SK-N-SH treated with all-trans-retinoic acid at 6 μM for 48 hours (cell line): ENCODE measurements at regions not wholly inside any gene's neighbourhood (a gene's known extent, or its start where the extent isn't known, plus 50 kb on each side); places are given as distances from the start of the nearest gene placed in this dataset.
"Not testable (repeated sequence)": the region's sequence is repeated elsewhere in the genome, so short reads cannot be mapped to it uniquely, and the experiment has no call there.

Experiments used
- ATAC-seq: fragments of 200-7000 bp; cut with Tn5 transposase; 3 replicates; pipeline ENCODE4 v1.9.1; 2020; ENCODE audit warnings: mild to moderate bottlenecking, moderate library complexity
- ARNTL ChIP-seq: fragments of 450-650 bp; formaldehyde crosslinking; IDR thresholded peaks from 2 replicates; pipeline ENCODE4 v1.5.0; 2020; ENCODE audit warnings: low read depth, mild to moderate bottlenecking, moderate library complexity, borderline replicate concordance
- CREB5 ChIP-seq: fragments of 250-450 bp; sonication (Bioruptor Pico); IDR thresholded peaks from 2 replicates; pipeline ENCODE4 v1.5.1; 2020; ENCODE audit warnings: low read depth, mild to moderate bottlenecking, moderate library complexity
- CSRNP3 ChIP-seq: fragments of 250-450 bp; sonication (Bioruptor Pico); IDR thresholded peaks from 2 replicates; pipeline ENCODE4 v1.5.1; 2021; ENCODE audit warnings: mild to moderate bottlenecking, moderate library complexity
- ESRRG ChIP-seq: fragments of 250-450 bp; sonication (Bioruptor Pico); IDR thresholded peaks from 2 replicates; pipeline ENCODE4 v1.6.1; 2021; ENCODE audit warnings: mild to moderate bottlenecking
- GLIS3 ChIP-seq: fragments of 250-450 bp; sonication (Bioruptor Pico); IDR thresholded peaks from 2 replicates; pipeline ENCODE4 v1.5.0; 2020; ENCODE audit warnings: mild to moderate bottlenecking, moderate library complexity
- ISL1 ChIP-seq: fragments of 250-450 bp; sonication (Bioruptor Pico); IDR thresholded peaks from 2 replicates; pipeline ENCODE4 v2.1.2; 2022; ENCODE audit warnings: mild to moderate bottlenecking, moderate library complexity
- OSR1 ChIP-seq: fragments of 250-450 bp; sonication (Bioruptor Pico); IDR thresholded peaks from 2 replicates; pipeline ENCODE4 v1.8.0; 2022; ENCODE audit warnings: moderate library complexity, mild to moderate bottlenecking, inconsistent platforms
- PATZ1 ChIP-seq: fragments of 250-450 bp; sonication (Bioruptor Pico); IDR thresholded peaks from 2 replicates; pipeline ENCODE4 v1.8.0; 2020; ENCODE audit warnings: mild to moderate bottlenecking, moderate library complexity, borderline replicate concordance
- POU6F1 ChIP-seq: fragments of 250-450 bp; sonication (Bioruptor Pico); IDR thresholded peaks from 2 replicates; pipeline ENCODE4 v1.8.0; 2021; ENCODE audit warnings: low read depth, mild to moderate bottlenecking, moderate library complexity, borderline replicate concordance
- PPARA ChIP-seq: fragments of 250-450 bp; sonication (Bioruptor Pico); IDR thresholded peaks from 2 replicates; pipeline ENCODE4 v1.5.0; 2020; ENCODE audit warnings: mild to moderate bottlenecking, borderline replicate concordance
- SNAI2 ChIP-seq: fragments of 250-450 bp; sonication (Bioruptor Pico); IDR thresholded peaks from 2 replicates; pipeline ENCODE4 v1.5.0; 2020; ENCODE audit warnings: mild to moderate bottlenecking, moderate library complexity
- TCF4 ChIP-seq: fragments of 250-450 bp; sonication (Bioruptor Pico); IDR thresholded peaks from 2 replicates; pipeline ENCODE4 v1.8.0; 2021; ENCODE audit warnings: mild to moderate bottlenecking, moderate library complexity, borderline replicate concordance
- TOX ChIP-seq: fragments of 250-450 bp; sonication (Bioruptor Pico); IDR thresholded peaks from 2 replicates; pipeline ENCODE4 v1.8.0; 2021; ENCODE audit warnings: mild to moderate bottlenecking, moderate library complexity, borderline replicate concordance
- ZC3H10 ChIP-seq: fragments of 250-450 bp; sonication (Bioruptor Pico); IDR thresholded peaks from 2 replicates; pipeline ENCODE4 v1.5.1; 2021; ENCODE audit warnings: mild to moderate bottlenecking, moderate library complexity
- ZFP3 ChIP-seq: fragments of 250-450 bp; sonication (Bioruptor Pico); IDR thresholded peaks from 2 replicates; pipeline ENCODE4 v1.5.0; 2020; ENCODE audit warnings: mild to moderate bottlenecking, moderate library complexity
- ZFP30 ChIP-seq: fragments of 450-650 bp; formaldehyde crosslinking; IDR thresholded peaks from 2 replicates; pipeline ENCODE4 v1.5.0; 2022; ENCODE audit warnings: mild to moderate bottlenecking, moderate library complexity
- ZNF565 ChIP-seq: fragments of 450-650 bp; formaldehyde crosslinking; conservative IDR thresholded peaks from 2 replicates; pipeline ENCODE4 v1.5.0; 2020; ENCODE audit warnings: low read depth, mild to moderate bottlenecking, moderate library complexity
- ZNF70 ChIP-seq: fragments of 450-650 bp; formaldehyde crosslinking; IDR thresholded peaks from 2 replicates; pipeline ENCODE4 v1.5.0; 2020; ENCODE audit warnings: mild to moderate bottlenecking, moderate library complexity
- ZNF8 ChIP-seq: fragments of 450-650 bp; formaldehyde crosslinking; IDR thresholded peaks from 2 replicates; pipeline ENCODE4 v1.5.0; 2020; ENCODE audit warnings: mild to moderate bottlenecking, moderate library complexity

- ATAC-seq = no peak
- no peak for TF ChIP-seq PATZ1 (CRISPR knock-in tag)
These were observed 195.9 kb downstream of the CPEB2 start for GRCh38 chr4:15198070-15198727.

GRCh38 chr4:15201782-15202181, 199.5 kb downstream of the CPEB2 start:
- no peak for TF ChIP-seq TCF4 (CRISPR knock-in tag)
- no peak for TF ChIP-seq ZNF70
- TF ChIP-seq ZNF8 (CRISPR knock-in tag) = no peak
- no peak for TF ChIP-seq ZC3H10
- no peak for TF ChIP-seq OSR1 (CRISPR knock-in tag)
- TF ChIP-seq PATZ1 (CRISPR knock-in tag) = no peak
- TF ChIP-seq ZNF565 (CRISPR knock-in tag) = no peak
- TF ChIP-seq ZFP30 (CRISPR knock-in tag) = no peak
- TF ChIP-seq POU6F1 (CRISPR knock-in tag) = no peak
- no peak for ATAC-seq

- no peak for TF ChIP-seq TCF4 (CRISPR knock-in tag)
- TF ChIP-seq PPARA (CRISPR knock-in tag) = no peak
- no peak for TF ChIP-seq TOX (CRISPR knock-in tag)
- TF ChIP-seq ISL1 (CRISPR knock-in tag) = no peak
- no peak for TF ChIP-seq ZFP30 (CRISPR knock-in tag)
- TF ChIP-seq ZFP3 = no peak
- no peak for TF ChIP-seq CSRNP3 (CRISPR knock-in tag)
- no peak for TF ChIP-seq ZNF565 (CRISPR knock-in tag)
- TF ChIP-seq GLIS3 (CRISPR knock-in tag) = no peak
- TF ChIP-seq ZNF70 = no peak
- no peak for TF ChIP-seq ARNTL (CRISPR knock-in tag)
- TF ChIP-seq ESRRG (CRISPR knock-in tag) = no peak
- TF ChIP-seq PATZ1 (CRISPR knock-in tag) = no peak
- no peak for TF ChIP-seq ZNF8 (CRISPR knock-in tag)
- TF ChIP-seq SNAI2 (CRISPR knock-in tag) = no peak
- no peak for TF ChIP-seq CREB5 (CRISPR knock-in tag)
- no peak for TF ChIP-seq OSR1 (CRISPR knock-in tag)
- TF ChIP-seq, all 23 proteins: peak for 0
- no peak for ATAC-seq
These were observed 200.2 kb downstream of the CPEB2 start for GRCh38 chr4:15202481-15202880.

GRCh38 chr4:15206526-15206925, 204.2 kb downstream of the CPEB2 start:
- ATAC-seq = not testable (repeated sequence)
